22Rv1 (cell line): ENCODE measurements at regions not wholly inside any gene's neighbourhood (a gene's known extent, or its start where the extent isn't known, plus 50 kb on each side); places are given as distances from the start of the nearest gene placed in this dataset.

Experiments
- ZFX ChIP-seq: fragments of 450-650 bp; IDR thresholded peaks from 2 replicates; pipeline ENCODE4 v1.6.1; 2017; ENCODE audit warnings: antibody characterized with exemption, borderline replicate concordance
- TF ChIP-seq, protein P1 (sequence below): fragments of 450-650 bp; IDR thresholded peaks from 2 replicates; pipeline ENCODE4 v1.5.1; 2017; ENCODE audit warnings: mild to moderate bottlenecking

DNA sequence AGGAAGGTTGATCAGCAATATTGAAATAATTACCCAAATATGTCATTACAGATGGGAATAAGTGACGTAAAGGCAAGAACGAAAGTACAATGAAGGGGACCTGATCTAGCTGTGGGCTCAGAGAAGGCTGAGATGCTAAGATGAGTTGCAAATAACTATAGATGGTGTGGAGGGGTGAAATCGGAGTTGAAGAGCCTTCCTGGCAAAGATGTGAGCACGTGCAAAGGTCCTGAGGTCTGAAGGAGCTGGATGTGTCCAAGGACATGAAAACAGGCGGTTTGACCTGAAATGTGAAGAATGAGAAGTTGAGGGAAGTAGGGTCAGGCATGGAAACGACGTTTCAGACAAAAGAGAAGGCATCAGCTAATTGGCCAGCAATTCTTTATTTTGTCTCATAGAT lies 61.6 kb upstream of the SLC45A1 start:
- TF ChIP-seq, protein P1, sequence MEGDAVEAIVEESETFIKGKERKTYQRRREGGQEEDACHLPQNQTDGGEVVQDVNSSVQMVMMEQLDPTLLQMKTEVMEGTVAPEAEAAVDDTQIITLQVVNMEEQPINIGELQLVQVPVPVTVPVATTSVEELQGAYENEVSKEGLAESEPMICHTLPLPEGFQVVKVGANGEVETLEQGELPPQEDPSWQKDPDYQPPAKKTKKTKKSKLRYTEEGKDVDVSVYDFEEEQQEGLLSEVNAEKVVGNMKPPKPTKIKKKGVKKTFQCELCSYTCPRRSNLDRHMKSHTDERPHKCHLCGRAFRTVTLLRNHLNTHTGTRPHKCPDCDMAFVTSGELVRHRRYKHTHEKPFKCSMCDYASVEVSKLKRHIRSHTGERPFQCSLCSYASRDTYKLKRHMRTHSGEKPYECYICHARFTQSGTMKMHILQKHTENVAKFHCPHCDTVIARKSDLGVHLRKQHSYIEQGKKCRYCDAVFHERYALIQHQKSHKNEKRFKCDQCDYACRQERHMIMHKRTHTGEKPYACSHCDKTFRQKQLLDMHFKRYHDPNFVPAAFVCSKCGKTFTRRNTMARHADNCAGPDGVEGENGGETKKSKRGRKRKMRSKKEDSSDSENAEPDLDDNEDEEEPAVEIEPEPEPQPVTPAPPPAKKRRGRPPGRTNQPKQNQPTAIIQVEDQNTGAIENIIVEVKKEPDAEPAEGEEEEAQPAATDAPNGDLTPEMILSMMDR, result no peak
- no peak for TF ChIP-seq ZFX
